ENCODE measurements at regions not wholly inside any gene's neighbourhood (a gene's known extent, or its start where the extent isn't known, plus 50 kb on each side); places are given as distances from the start of the nearest gene placed in this dataset.
"Not testable (repeated sequence)": the region's sequence is repeated elsewhere in the genome, so short reads cannot be mapped to it uniquely, and the experiment has no call there.

DNA sequence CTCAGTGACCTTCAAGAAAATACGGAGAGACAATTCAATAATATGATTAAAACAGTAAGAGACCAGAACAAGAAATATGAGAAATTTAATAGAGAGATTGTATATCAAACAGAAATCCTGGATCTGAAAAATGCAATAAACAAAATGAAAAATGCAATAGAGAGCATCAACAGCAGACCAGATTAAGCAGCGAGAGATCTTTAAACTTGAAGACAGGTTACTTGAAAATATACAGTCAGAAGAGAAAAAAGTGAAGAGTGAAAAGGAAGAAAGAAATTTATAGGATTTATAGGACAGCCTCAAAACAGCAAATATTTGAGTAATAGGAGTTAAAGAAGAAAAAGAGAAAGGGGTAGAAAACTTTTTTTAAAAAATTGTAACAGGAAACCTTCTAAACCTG lies 813.9 kb upstream of the GRM7 start:
- Histone ChIP-seq H3K4me3 (no peak overlapping the region), H3K27me3 (no peaks in the 10 kb centered on the region), H3K27ac (no peak overlapping the region), H3K36me3 (no peaks in the 10 kb centered on the region), H3K4me1 (ENCODE audit: insufficient read depth) (no peaks in the 10 kb centered on the region), H3K9me3 (no peaks in the 10 kb centered on the region)
- 90 to 92% (median 90%) methylated on average over 2 of the region's 2 CpGs for WGBS, 3 donors
- TF ChIP-seq, protein P1, sequence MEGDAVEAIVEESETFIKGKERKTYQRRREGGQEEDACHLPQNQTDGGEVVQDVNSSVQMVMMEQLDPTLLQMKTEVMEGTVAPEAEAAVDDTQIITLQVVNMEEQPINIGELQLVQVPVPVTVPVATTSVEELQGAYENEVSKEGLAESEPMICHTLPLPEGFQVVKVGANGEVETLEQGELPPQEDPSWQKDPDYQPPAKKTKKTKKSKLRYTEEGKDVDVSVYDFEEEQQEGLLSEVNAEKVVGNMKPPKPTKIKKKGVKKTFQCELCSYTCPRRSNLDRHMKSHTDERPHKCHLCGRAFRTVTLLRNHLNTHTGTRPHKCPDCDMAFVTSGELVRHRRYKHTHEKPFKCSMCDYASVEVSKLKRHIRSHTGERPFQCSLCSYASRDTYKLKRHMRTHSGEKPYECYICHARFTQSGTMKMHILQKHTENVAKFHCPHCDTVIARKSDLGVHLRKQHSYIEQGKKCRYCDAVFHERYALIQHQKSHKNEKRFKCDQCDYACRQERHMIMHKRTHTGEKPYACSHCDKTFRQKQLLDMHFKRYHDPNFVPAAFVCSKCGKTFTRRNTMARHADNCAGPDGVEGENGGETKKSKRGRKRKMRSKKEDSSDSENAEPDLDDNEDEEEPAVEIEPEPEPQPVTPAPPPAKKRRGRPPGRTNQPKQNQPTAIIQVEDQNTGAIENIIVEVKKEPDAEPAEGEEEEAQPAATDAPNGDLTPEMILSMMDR (IDR thresholded peaks at IDR 0.05), result no peak
- TF ChIP-seq POLR2A (IDR thresholded peaks at IDR 0.05), result no peak
- no peak for TF ChIP-seq EP300 (IDR thresholded peaks at IDR 0.05)
- intact Hi-C loops (cut with DNase I), result no loop called here
- DNase-seq, result no peak

DNA sequence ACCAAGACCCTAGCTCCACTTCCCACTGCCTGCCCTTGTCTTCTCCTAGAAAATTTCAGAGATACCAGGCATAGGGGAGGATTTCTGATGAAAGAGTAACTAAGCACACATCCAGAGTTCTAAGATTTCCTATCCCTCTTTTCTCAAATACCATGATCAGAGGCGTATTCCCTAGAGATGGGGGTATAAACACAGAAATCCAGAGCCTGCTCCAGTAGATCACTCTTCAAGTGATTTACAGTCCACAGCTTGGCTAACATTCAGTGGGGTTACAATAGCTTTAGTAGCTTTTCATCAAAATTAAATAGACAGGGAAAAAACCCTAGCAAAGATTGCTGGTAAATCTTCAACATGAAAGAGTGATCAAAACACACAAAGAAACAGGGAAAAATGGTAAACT lies 800.7 kb upstream of the GRM7 start:
- no peak overlapping the region for H3K27ac ChIP-seq
- WGBS, 3 donors, result 87 to 92% (median 88%) methylated on average over 1 of the region's 1 CpG
- intact Hi-C loops (cut with DNase I), result no loop called here
- H3K27me3 ChIP-seq, result no peaks in the 10 kb centered on the region
- no peaks in the 10 kb centered on the region for H3K9me3 ChIP-seq
- no peak for DNase-seq
- no peak overlapping the region for H3K4me3 ChIP-seq
- TF ChIP-seq, protein P1 (IDR thresholded peaks at IDR 0.05), result no peak
- no peak for TF ChIP-seq EP300 (IDR thresholded peaks at IDR 0.05)
- no peak for TF ChIP-seq POLR2A (IDR thresholded peaks at IDR 0.05)
- no peaks in the 10 kb centered on the region for H3K4me1 ChIP-seq (ENCODE audit: insufficient read depth)
- H3K36me3 ChIP-seq, result no peaks in the 10 kb centered on the region

DNA sequence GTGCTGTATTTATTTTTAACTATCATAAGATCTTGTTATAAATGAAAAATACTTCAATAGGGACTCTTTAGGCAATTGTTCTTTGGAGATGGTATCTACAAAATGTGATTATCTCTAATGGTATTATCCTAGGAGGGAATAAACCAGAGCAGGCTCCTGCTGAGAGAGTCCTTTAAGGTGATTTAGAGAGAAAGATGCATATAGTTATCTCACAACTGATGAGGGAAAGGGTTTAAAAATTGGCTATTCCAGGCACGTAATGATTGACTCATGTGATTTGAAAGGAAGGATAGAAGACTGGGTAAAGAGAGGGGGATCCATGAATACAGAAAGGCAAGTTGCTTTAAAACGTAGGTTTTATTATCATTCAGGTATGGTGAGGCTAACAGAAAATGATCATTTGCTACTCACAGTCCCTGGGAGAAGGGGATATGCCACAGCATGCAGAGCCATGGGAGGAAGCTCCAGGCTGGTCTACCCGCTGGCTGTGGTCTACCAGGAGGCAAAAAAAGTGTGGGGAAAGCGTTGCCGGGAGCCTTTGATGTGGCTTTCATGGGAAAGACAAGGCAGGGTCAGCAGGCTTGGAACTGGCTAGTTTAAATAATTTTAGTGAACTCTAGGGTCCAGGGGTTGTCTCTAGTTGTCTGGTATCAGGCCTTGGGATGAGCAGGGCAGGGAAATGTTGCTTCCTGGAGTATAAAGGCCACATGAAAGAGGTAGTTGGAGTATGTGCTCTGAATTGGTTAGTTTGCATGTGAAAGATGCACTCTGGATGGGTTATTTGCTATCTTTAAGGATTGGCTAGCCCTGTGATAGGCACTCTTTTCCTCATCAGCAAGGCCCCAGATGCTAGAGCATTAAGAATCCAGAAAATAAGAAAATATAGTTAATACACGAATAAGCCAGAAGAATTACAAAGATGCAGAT lies 798.4 kb upstream of the GRM7 start:
- H3K36me3 ChIP-seq, result no peaks in the 10 kb centered on the region
- H3K27me3 ChIP-seq, result no peaks in the 10 kb centered on the region
- no peaks in the 10 kb centered on the region for H3K4me1 ChIP-seq (ENCODE audit: insufficient read depth)
- intact Hi-C loops (cut with DNase I), result no loop called here
- no peak for DNase-seq
- TF ChIP-seq, protein P1 (IDR thresholded peaks at IDR 0.05), result no peak
- TF ChIP-seq EP300 (IDR thresholded peaks at IDR 0.05) (no peak), POLR2A (IDR thresholded peaks at IDR 0.05) (no peak)
- no peak overlapping the region for H3K27ac ChIP-seq
- WGBS, 3 donors, result 73 to 91% (median 74%) methylated on average over 5 to 6 of the region's 6 CpGs
- no peak overlapping the region for H3K4me3 ChIP-seq
- no peaks in the 10 kb centered on the region for H3K9me3 ChIP-seq

DNA sequence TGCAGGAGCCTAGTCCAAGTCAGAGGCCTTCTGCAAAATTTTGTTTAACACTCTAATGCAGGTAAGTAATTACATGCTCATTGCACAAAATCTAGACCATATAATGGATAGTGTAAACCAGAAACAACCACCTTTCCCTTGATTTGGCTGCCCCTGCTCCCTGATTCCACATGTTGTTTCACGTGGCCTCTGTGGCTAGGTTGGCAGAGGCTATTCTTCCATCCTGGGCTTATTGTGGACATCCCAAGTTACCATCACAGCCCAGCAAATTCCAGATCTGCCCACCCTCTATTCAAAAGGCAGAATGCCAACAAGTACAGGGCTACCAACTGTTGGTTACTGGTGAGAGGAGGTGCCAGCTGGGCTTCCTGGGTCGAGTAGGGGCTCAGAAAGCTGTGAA lies 794.5 kb upstream of the GRM7 start:
- no peak for DNase-seq
- WGBS, 3 donors, result 51 to 57% (median 57%) methylated on average over 2 of the region's 2 CpGs
- Histone ChIP-seq H3K27ac (no peak overlapping the region), H3K4me1 (ENCODE audit: insufficient read depth) (no peaks in the 10 kb centered on the region), H3K36me3 (no peaks in the 10 kb centered on the region), H3K27me3 (no peaks in the 10 kb centered on the region), H3K4me3 (no peak overlapping the region), H3K9me3 (no peaks in the 10 kb centered on the region)
- TF ChIP-seq POLR2A (IDR thresholded peaks at IDR 0.05) (no peak), EP300 (IDR thresholded peaks at IDR 0.05) (no peak)
- TF ChIP-seq, protein P1 (IDR thresholded peaks at IDR 0.05), result no peak
- intact Hi-C loops (cut with DNase I), result no loop called here

DNA sequence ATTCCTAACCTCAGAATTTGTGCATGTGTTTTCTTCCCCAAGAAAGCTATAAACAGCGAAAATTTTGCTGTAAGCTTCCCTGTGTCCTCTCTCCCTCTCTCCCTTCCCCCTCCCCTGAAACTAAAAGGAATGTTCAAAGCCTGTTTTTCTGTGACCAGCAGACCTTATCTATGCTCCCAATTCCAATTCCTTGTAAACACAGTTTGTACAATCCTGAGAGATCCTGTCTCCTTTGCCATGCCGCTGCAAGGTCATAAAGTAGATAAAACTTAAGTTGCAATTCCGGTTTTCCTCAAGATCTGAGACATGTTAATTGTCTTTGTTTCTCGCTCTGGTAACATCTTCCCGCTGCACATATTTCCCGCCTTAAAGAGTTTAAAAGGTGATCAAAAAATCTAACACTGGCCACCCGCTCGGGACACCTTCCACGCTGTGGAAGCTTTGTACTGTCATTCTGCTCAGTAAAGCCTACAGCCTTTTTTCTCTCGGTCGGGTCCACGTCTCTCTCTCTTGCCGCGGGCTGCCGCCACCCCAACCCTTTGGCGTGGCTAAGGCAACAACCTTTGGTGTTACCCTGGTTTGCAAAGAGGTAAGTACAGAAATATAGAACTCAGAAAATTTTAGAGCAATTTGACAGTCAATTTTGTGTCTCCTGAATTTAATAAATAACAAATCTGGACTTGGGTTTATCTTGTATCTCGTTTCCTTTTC lies 793.9 kb upstream of the GRM7 start:
- H3K36me3 ChIP-seq, result not testable (repeated sequence)
- WGBS, 3 donors, result 61 to 68% (median 65%) methylated on average over 17 of the region's 17 CpGs

More for the DNA sequence above, 793.9 kb upstream of the GRM7 start:
- H3K9me3 ChIP-seq; intact Hi-C loops (cut with DNase I); DNase-seq; H3K4me3 ChIP-seq; H3K27ac ChIP-seq; H3K27me3 ChIP-seq; H3K4me1 ChIP-seq (ENCODE audit: insufficient read depth): not testable (repeated sequence)
